DND-41 (cell line): ENCODE measurements at regions not wholly inside any gene's neighbourhood (a gene's known extent, or its start where the extent isn't known, plus 50 kb on each side); places are given as distances from the start of the nearest gene placed in this dataset.

Source experiments
- ATAC-seq: fragments of 200-7000 bp; cut with Tn5 transposase; 3 replicates; pipeline ENCODE4 v1.9.1; 2021; ENCODE audit warnings: low read depth; ENCODE audit not compliant: insufficient read depth
- DNase-seq: peaks from one replicate; pipeline ENCODE4 v3.0.0-alpha.2; 2020
- H2AFZ ChIP-seq: 2 replicates; pipeline ENCODE4 v1.6.0; 2012; ENCODE audit warnings: low read depth, low read length
- H3K27ac ChIP-seq: 2 replicates; pipeline ENCODE4 v1.5.1; 2012; ENCODE audit warnings: low read length, inconsistent platforms
- H3K27me3 ChIP-seq: fragments of 200-600 bp; sonication (generic); 2 replicates; pipeline ENCODE4 v1.6.0; 2012; ENCODE audit warnings: low read length, mild to moderate bottlenecking, inconsistent platforms; ENCODE audit not compliant: insufficient read depth, poor library complexity
- H3K36me3 ChIP-seq: 2 replicates; pipeline ENCODE4 v1.5.1; 2012; ENCODE audit warnings: low read length, inconsistent platforms; ENCODE audit not compliant: insufficient read depth
- H3K4me1 ChIP-seq: 2 replicates; pipeline ENCODE4 v1.5.1; 2012; ENCODE audit warnings: mild to moderate bottlenecking, low read length; ENCODE audit not compliant: insufficient read depth
- H3K4me2 ChIP-seq: 2 replicates; pipeline ENCODE4 v1.6.0; 2012; ENCODE audit warnings: mild to moderate bottlenecking, moderate library complexity, low read length, inconsistent platforms; ENCODE audit not compliant: insufficient read depth
- H3K4me3 ChIP-seq, 2 experiments: fragments of 200-600 bp in 1 of 2; shearing (Covaris generic) in 1 of 2; 2 replicates each; pipeline ENCODE4 v1.5.1; 2012 to 2016; ENCODE audit warnings: inconsistent platforms in 2 of 2, low read length in 2 of 2, mild to moderate bottlenecking in 2 of 2, low read depth in 1 of 2, moderate library complexity in 1 of 2
- H3K79me2 ChIP-seq: 2 replicates; pipeline ENCODE4 v1.6.0; 2012; ENCODE audit warnings: low read length, inconsistent platforms; ENCODE audit not compliant: insufficient read depth
- H3K9ac ChIP-seq: 2 replicates; pipeline ENCODE4 v1.6.0; 2012; ENCODE audit warnings: low read depth, mild to moderate bottlenecking, inconsistent platforms, low read length, moderate library complexity
- H3K9me3 ChIP-seq: 2 replicates; pipeline ENCODE4 v1.5.1; 2012; ENCODE audit warnings: low read length, moderate library complexity, mild to moderate bottlenecking, inconsistent platforms; ENCODE audit not compliant: insufficient read depth, severe bottlenecking
- H4K20me1 ChIP-seq: 2 replicates; pipeline ENCODE4 v1.6.0; 2012; ENCODE audit warnings: low read length; ENCODE audit not compliant: insufficient read depth
- CTCF ChIP-seq: IDR thresholded peaks from 2 replicates; pipeline ENCODE4 v1.5.1; 2012; ENCODE audit warnings: borderline replicate concordance, low read length, moderate library complexity, mild to moderate bottlenecking; ENCODE audit not compliant: poor library complexity, severe bottlenecking; ENCODE audit errors: extremely low read depth
- EZH2 ChIP-seq: IDR thresholded peaks from 3 replicates; pipeline ENCODE4 v1.6.1; 2012; ENCODE audit warnings: borderline replicate concordance, low read depth, mild to moderate bottlenecking, moderate library complexity, low read length, inconsistent platforms; ENCODE audit not compliant: severe bottlenecking

DNA sequence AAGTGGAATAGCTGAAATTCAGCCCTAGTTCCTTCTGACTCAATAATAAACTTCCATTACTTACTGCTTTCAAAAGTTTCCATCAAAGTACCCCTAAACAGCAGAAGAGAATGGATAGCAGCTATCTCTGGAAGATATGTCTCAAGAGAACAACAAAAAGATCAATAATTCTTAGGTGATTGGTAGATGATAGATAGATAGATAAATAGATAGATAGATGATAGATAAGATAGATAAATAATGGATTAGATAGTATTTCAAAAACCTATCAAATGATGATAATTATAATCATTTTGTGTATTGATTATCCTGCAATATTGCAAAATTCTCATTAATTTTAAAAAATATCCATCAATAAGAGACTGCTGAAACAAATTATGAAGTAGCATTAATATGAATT is 97.4 kb upstream of the CCND2 start:
- ATAC-seq (no peak), DNase-seq (no peak)
- Histone ChIP-seq H3K27ac (no peak overlapping the region), H3K9me3 (no peaks in the 10 kb centered on the region), H3K4me1 (no peaks in the 10 kb centered on the region), H2AFZ (no peak overlapping the region), H4K20me1 (no peaks in the 10 kb centered on the region), H3K36me3 (no peaks in the 10 kb centered on the region), H3K27me3 (peaks cover 4% of the 10 kb centered on the region), H3K79me2 (no peaks in the 10 kb centered on the region), H3K9ac (no peak overlapping the region), H3K4me3 (no peak overlapping the region), H3K4me2 (no peak overlapping the region)
- TF ChIP-seq EZH2 = no peak
- no peak for TF ChIP-seq CTCF

- TF ChIP-seq CTCF (no peak), EZH2 (no peak)
- ATAC-seq (no peak), DNase-seq (no peak)
- Histone ChIP-seq H3K27me3 (peaks cover 4% of the 10 kb centered on the region), H4K20me1 (no peaks in the 10 kb centered on the region), H3K36me3 (no peaks in the 10 kb centered on the region), H3K4me3 (no peak overlapping the region), H3K9ac (no peak overlapping the region), H3K4me1 (no peaks in the 10 kb centered on the region), H3K79me2 (no peaks in the 10 kb centered on the region), H3K27ac (no peak overlapping the region), H3K4me2 (no peak overlapping the region), H2AFZ (no peak overlapping the region), H3K9me3 (no peaks in the 10 kb centered on the region)
These were observed 99.1 kb upstream of the CCND2 start for GRCh38 chr12:4174417-4174816.

DNA sequence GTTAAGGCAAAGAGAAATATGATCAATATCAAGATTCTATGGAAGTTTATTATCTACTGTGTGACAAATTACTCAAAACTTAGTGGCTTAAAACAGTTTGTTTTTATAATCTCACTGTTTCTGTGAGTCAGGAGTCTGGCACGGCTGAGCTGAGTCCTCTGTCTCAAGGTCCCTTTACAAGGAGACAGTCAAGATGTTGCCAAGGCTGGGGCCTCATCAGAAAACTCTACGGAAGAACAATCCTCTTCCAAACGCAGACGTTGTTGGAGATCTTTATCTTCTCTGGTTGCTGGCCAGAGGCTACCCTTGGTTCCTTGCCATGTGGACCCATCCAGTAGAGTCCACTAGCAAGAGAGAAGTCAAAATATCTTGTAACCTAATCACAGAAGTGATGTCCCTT is 100.6 kb upstream of the CCND2 start:
- ATAC-seq = no peak
- Histone ChIP-seq H3K4me3 (no peak overlapping the region), H3K27ac (no peak overlapping the region), H4K20me1 (no peaks in the 10 kb centered on the region), H3K79me2 (no peaks in the 10 kb centered on the region), H3K9ac (no peak overlapping the region), H3K27me3 (peaks cover 4% of the 10 kb centered on the region), H3K36me3 (no peaks in the 10 kb centered on the region), H2AFZ (no peak overlapping the region), H3K4me2 (no peak overlapping the region), H3K9me3 (no peaks in the 10 kb centered on the region), H3K4me1 (no peaks in the 10 kb centered on the region)
- no peak for DNase-seq
- TF ChIP-seq CTCF (no peak), EZH2 (no peak)

DNA sequence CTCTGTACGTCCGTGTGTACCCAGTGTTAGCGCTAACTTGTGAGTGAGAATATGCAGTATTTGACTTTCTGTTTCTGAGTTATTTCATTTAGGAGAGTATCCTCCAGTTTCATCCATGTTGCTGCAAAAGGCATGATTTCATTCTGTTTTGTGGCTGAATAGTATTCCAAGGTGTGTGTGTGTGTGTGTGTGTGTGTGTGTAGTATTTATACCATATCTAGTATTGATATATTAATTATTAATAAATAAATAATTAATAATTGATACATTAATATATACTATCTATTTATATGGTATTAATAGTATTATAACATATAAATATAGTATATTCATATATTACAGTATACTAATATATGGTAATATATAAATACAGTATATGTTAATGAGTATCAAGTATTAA is 101.8 kb upstream of the CCND2 start:
- H3K9ac ChIP-seq = no peak overlapping the region
- H3K4me1 ChIP-seq = no peaks in the 10 kb centered on the region
- no peaks in the 10 kb centered on the region for H3K36me3 ChIP-seq
- no peaks in the 10 kb centered on the region for H3K9me3 ChIP-seq
- H3K4me2 ChIP-seq = no peak overlapping the region
- no peak overlapping the region for H2AFZ ChIP-seq
- no peak overlapping the region for H3K4me3 ChIP-seq
- H4K20me1 ChIP-seq = no peaks in the 10 kb centered on the region
- ATAC-seq (no peak), DNase-seq (no peak)
- H3K27ac ChIP-seq = no peak overlapping the region
- no peaks in the 10 kb centered on the region for H3K79me2 ChIP-seq
- peaks cover 4% of the 10 kb centered on the region for H3K27me3 ChIP-seq
- TF ChIP-seq CTCF (no peak), EZH2 (no peak)
